GM21528 (cell line): ENCODE measurements at regions not wholly inside any gene's neighbourhood (a gene's known extent, or its start where the extent isn't known, plus 50 kb on each side); places are given as distances from the start of the nearest gene placed in this dataset.

Experiments
- ATAC-seq: cut with Tn5 transposase; IDR thresholded peaks from one replicate; pipeline ENCODE4 v1.9.1; 2021; ENCODE audit warnings: mild to moderate bottlenecking, moderate library complexity; ENCODE audit not compliant: unreplicated experiment, low FRiP score

DNA sequence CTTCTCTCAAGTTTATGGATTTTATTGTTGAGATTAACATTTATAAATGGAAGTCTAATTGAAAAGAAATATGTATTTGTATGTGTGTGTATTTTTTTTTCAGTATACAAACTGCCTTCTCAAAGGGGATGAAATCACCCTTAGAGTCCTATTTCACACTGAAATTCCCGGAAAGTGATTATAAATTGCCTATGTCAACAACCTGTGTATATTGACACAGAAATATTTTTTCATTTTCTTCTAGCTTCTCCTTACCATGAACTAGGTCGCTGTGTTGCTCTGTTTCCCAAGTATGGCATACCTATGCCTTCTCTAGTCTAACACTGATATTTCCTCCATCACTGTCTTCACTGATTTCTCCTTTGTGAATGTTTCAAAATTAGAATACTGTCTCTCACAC lies 444.0 kb upstream of the AZI2 start:
- no peak for ATAC-seq

DNA sequence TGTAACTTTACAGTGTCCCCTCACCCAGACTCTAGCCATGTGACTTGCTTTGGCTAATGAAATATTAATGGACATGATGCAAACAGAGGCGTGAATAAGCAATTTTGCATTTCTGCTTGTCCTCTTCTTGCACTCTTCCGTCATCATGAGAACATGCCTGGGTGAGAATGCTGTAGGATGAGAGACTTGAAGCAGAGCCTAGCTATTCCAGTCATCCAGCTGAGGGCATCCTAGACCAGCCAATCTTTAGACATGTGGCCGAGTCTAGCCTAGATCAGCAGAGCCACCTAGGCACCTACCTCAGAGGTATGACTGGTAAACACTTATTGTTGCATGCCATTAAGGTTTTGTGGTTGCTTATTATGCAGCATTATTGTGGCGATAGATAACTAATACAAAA lies 450.5 kb upstream of the AZI2 start:
- no peak for ATAC-seq

DNA sequence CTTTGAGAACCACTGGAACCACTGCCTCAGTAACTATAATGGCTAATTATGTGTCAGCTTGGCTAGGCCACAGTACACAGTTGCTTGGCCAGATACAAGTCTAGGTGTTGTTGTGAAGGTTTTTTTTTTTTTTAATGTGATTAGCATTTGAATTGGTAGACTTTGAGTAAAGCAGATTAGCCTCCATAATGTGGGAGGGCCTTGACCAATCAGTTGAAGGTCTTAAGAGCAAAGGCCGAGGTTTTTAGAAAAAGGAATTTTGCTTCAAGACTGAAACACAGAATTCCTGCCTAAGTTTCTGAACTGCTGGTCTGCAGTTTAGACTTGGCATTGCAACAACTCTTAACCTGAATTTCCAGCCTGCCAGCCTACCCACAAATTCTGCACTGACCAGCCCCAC lies 451.6 kb upstream of the AZI2 start:
- ATAC-seq, result no peak

DNA sequence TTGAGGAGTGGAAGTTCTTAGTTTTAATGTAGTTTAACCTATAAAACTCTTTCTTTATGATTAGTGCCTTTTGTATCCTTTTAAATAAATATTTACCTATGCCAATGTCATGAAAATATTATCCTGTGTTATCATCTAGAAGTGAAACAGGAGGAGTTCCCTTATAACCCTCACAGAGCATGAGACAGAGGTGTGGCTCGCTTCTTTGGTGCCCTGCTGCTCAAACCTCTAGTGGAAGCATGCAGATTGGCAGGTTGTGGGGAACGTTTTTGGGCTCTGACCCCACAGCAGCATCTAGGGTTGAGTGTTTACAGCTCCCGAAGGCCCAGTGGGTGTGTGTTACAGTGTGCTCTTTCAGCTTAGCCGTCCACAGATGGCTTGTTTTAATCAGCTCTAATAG lies 459.4 kb upstream of the AZI2 start:
- ATAC-seq, result no peak

DNA sequence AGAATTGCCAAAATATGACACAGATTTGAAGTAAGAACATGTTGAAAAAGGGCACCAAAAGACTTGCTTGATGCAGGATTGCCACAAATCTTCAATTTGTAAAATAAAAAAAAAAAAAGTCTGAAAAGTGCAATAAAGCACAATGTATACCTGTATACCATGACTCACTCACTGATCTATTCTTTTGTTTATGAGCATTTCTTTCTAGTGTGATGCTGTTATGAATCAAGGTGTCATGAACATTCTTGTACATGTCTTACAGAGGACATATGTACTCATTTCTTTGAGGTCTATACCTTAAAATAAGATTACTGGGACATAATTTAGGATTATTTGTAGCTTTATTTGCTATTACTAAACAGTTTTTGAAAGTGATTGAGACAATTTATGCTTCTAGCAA lies 464.9 kb upstream of the RBMS3 start:
- no peak for ATAC-seq

- ATAC-seq, result no peak
These were observed 456.6 kb upstream of the RBMS3 start for GRCh38 chr3:28824316-28824715.

GRCh38 chr3:28826840-28827239 lies 454.0 kb upstream of the RBMS3 start:
- no peak for ATAC-seq

DNA sequence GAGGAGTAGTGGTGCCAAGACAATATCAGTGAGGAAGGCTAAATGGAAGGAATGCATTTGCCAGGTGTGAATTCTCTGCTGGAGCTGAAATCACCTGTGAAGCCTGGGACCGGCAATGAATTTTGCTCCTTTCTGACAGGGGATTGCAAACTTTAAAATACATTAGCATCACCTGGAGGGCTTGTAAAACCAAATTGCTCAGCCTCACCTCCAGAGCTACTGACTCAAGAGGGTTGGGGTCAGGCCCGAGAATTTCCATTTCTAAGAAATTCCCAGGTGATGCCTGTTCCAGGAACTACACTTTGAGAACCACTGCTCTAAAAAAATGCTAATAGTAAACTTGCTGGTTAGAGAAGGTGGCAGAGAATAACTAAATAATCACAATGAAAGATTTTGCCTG lies 445.6 kb upstream of the RBMS3 start:
- ATAC-seq, result no peak

DNA sequence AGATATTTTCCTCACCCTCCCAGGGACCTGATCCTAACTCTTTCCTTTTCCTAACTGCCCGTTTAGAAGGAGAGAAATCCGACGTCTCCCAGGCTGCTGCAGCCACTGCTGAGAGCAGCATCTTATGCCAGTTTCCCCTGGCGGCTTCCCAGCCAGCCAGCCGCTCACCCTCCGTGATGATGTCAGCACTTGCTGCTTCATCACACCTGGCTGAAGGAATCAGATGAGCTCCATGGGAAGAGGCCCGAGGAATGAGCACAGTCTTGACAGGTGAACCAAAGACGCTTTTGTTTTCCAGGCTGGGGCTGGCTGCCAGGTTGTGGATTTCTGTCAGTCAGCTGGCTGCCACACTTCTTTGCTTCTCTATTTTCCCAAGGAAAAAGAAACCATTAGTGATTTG lies 445.1 kb upstream of the RBMS3 start:
- ATAC-seq, result no peak

DNA sequence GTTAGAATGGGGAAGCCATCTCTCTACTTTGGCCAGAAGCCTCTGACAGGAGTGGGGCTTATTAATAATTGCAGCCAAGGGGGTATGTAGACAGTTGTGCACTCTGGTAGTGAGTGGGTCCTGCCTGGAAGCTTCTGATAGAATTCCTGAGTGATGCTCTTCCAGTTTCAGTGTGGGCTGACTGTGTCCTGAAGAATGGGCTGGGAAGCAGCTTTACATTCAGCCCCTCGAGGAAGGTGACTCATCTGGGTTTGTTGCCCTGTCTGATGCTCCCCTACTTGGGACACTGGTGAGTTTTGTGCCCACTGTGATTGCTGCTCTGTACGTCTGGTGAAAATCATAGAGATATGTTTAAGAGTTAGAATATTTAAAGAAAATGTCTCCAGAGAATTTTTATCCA lies 444.7 kb upstream of the RBMS3 start:
- ATAC-seq, result no peak

GRCh38 chr3:28840976-28841376 lies 439.9 kb upstream of the RBMS3 start:
- no peak for ATAC-seq

DNA sequence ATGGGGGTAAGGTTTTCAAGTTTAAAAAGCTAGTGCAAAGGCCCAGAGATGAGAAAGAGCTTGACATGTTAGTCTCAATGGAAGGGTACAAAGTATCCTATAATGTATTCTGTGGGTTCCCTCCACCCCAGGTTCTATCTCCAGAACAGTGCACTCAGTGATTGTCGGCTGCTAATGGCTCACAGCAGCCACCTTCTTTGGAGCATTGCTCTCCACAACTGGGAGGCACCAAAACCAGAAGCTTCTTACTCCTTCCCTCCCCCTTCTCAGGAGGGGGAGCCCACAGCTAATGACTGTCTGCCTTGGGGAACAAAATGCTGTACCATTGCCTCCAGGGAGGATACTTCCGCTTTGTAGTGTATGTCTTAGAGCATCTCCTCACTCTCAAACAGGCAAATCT lies 439.4 kb upstream of the RBMS3 start:
- no peak for ATAC-seq

DNA sequence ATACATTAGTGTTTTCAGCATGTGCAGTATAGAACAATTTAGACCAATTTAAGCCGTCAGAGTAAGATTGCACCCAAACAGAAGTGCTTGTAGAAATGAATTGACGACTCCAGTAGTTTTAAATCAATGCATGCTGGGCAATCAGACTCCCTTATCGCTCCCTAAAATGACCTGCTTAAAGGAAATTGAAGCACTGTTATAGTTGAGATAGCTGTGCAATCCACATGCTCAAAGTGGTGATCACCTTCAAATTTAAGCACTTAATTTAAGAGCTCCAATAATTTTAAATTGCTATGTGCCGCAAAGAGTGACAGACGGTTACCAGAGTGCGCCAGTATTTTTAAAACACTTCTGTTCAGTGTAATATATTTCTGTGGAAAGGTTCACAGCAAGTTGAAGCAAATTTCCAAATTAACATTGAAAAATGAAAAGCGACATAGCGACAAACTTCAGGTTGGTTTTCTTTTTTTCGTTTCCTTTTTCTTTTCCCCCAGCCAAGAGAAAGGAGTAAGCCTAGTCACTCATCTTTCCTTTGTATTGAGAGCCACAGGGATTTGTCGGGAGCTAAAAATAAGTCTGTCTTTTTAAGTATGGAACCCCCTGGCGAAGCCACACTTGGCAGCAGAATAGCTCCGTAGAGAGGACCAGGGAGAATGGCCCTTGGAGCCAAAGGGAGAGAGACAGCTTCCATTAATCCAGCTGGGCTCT lies 436.4 kb upstream of the RBMS3 start:
- ATAC-seq, result no peak

DNA sequence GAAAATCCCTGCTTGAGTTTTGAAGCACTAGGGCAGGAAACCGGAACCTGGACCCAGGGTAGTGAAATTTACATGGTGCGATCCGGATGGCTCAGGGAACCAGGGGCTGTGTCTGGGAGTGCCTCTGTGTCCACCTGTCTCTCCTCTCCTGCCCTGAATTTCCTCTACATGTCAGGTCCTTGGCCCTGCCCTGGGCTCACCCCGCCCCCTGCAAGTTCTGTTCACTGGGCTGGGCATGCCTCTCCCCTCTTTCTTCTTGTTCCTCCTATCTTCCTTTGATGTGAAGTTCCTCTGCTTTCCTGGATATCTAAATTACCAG lies 435.9 kb upstream of the RBMS3 start:
- no peak for ATAC-seq

- ATAC-seq, result no peak
These were observed 433.8 kb upstream of the RBMS3 start for GRCh38 chr3:28846971-28847478.

DNA sequence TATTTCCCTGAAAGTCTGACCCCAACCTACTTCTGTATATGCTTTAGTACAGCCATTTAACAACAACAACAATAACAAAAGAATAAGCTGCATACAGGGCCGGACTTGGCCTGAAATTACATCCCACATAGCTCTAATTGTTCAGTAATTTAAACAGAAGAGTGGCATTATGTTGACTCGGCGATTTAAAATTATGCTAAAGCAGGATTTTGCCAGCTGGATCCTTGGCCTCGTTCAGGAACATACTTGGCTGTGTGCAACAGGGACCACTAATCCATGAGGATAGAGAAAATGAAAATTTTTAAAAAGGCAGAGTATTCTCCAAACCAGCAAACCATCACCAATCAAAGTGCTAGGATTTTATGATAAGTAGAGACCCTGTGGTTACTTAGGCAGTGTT lies 433.1 kb upstream of the RBMS3 start:
- no peak for ATAC-seq

- no peak for ATAC-seq
These were observed 430.7 kb upstream of the RBMS3 start for GRCh38 chr3:28850186-28850585.

- no peak for ATAC-seq
These were observed 427.0 kb upstream of the RBMS3 start for GRCh38 chr3:28853830-28854229.

GRCh38 chr3:28856796-28857195 lies 424.1 kb upstream of the RBMS3 start:
- no peak for ATAC-seq

DNA sequence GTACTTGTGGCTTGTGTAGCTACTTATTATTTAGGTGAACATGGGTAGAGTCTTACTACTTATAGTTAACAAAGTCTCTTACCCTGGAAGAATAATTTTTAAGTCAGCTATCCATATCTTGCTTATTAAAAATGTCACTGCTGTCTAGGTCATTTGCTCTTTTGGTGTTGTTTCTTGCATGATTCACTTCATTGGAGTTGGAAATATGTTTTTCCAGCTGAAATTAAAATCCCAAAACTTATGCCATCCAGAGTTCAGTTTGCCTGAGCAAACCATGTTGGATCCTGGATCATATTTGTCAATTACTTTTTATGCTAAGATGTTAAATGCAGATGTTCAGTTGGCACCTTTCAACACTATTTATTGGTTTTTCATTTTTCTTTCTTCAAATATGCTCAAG lies 421.0 kb upstream of the RBMS3 start:
- no peak for ATAC-seq

GRCh38 chr3:28860307-28860706 lies 420.6 kb upstream of the RBMS3 start:
- ATAC-seq, result no peak

- ATAC-seq, result no peak
These were observed 417.7 kb upstream of the RBMS3 start for GRCh38 chr3:28863186-28863585.

- ATAC-seq, result no peak
These were observed 413.0 kb upstream of the RBMS3 start for GRCh38 chr3:28867836-28868235.
